C4-2B (cell line): ENCODE measurements at regions not wholly inside any gene's neighbourhood (a gene's known extent, or its start where the extent isn't known, plus 50 kb on each side); places are given as distances from the start of the nearest gene placed in this dataset.

Experiments used
- ZFX ChIP-seq: fragments of 450-650 bp; IDR thresholded peaks from 2 replicates; pipeline ENCODE4 v1.6.1; 2017
- TF ChIP-seq, protein P1 (sequence below): fragments of 450-650 bp; conservative IDR thresholded peaks from 2 replicates; pipeline ENCODE4 v1.5.1; 2017; ENCODE audit warnings: mild to moderate bottlenecking

DNA sequence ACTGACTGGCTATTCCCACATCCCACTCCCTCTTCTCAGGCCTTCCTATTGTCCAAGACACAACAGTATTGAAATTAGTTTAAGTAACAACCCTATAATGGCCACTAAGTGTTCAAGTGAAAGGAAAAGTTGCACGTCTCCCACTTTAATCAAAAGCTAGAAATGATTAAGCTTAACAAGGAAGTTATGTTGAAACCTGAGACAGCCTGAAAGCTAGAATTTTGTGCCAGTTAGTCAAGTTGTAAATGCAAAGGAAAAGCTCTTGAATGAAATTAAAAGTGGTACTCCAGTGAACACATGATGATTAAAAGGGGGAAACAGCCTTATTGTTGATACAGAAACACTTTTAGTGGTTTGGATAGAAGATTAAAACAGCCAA is 332.7 kb downstream of the CASP12 start:
- TF ChIP-seq, protein P1, sequence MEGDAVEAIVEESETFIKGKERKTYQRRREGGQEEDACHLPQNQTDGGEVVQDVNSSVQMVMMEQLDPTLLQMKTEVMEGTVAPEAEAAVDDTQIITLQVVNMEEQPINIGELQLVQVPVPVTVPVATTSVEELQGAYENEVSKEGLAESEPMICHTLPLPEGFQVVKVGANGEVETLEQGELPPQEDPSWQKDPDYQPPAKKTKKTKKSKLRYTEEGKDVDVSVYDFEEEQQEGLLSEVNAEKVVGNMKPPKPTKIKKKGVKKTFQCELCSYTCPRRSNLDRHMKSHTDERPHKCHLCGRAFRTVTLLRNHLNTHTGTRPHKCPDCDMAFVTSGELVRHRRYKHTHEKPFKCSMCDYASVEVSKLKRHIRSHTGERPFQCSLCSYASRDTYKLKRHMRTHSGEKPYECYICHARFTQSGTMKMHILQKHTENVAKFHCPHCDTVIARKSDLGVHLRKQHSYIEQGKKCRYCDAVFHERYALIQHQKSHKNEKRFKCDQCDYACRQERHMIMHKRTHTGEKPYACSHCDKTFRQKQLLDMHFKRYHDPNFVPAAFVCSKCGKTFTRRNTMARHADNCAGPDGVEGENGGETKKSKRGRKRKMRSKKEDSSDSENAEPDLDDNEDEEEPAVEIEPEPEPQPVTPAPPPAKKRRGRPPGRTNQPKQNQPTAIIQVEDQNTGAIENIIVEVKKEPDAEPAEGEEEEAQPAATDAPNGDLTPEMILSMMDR, result no peak
- TF ChIP-seq ZFX, result no peak
